Tibial nerve (tissue), 4 donors: ENCODE measurements at regions not wholly inside any gene's neighbourhood (a gene's known extent, or its start where the extent isn't known, plus 50 kb on each side); places are given as distances from the start of the nearest gene placed in this dataset.

Experiments
- EP300 ChIP-seq, 2 donors: sonication (generic); formaldehyde crosslinking; IDR thresholded peaks; one replicate each; pipeline ENCODE4 v1.6.1; 2017; ENCODE audit warnings: antibody characterized with exemption in 2 of 2, mild to moderate bottlenecking in 1 of 2
- POLR2A ChIP-seq, 2 donors: fragments of 450-650 bp; IDR thresholded peaks; one replicate each; pipeline ENCODE4 v1.6.1; 2017; ENCODE audit warnings: antibody characterized with exemption in 2 of 2, mild to moderate bottlenecking in 2 of 2, moderate library complexity in 2 of 2
- TF ChIP-seq, protein P1 (sequence below), 5 experiments: fragments of 200-600 bp in 3 of 5; fragments of 450-650 bp in 2 of 5; sonication (generic) in 3 of 5; IDR thresholded peaks; one replicate each; pipeline ENCODE4 v1.5.1; 2016 to 2019; ENCODE audit warnings: antibody characterized with exemption in 5 of 5, mild to moderate bottlenecking in 3 of 5, moderate library complexity in 2 of 5

DNA sequence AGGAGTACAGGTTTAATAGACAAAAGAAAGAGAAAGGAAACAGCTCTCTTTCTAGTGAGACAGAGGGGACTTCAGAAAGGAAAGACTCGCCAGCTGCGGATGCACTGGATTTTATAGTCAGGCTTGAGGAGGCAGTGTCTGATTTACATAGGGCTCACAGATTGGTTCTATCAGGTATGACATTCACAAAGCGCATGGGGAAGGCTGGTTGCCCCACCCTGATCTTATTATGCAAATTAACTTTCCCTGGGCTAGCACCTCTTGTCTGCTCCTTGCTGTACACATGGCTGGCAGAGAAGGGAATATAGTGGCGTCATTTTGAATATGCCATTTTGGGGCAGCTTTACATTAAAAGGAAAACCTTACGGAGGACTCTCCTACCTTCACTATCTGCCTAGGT is 938.4 kb upstream of the SEMA6D start:
- TF ChIP-seq, protein P1, sequence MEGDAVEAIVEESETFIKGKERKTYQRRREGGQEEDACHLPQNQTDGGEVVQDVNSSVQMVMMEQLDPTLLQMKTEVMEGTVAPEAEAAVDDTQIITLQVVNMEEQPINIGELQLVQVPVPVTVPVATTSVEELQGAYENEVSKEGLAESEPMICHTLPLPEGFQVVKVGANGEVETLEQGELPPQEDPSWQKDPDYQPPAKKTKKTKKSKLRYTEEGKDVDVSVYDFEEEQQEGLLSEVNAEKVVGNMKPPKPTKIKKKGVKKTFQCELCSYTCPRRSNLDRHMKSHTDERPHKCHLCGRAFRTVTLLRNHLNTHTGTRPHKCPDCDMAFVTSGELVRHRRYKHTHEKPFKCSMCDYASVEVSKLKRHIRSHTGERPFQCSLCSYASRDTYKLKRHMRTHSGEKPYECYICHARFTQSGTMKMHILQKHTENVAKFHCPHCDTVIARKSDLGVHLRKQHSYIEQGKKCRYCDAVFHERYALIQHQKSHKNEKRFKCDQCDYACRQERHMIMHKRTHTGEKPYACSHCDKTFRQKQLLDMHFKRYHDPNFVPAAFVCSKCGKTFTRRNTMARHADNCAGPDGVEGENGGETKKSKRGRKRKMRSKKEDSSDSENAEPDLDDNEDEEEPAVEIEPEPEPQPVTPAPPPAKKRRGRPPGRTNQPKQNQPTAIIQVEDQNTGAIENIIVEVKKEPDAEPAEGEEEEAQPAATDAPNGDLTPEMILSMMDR (IDR thresholded peaks at IDR 0.05): no peak
- TF ChIP-seq EP300 (IDR thresholded peaks at IDR 0.05): no peak
- TF ChIP-seq POLR2A (IDR thresholded peaks at IDR 0.05): no peak
